IPS-18a (cell line): ENCODE measurements at regions not wholly inside any gene's neighbourhood (a gene's known extent, or its start where the extent isn't known, plus 50 kb on each side); places are given as distances from the start of the nearest gene placed in this dataset.

Source experiments
- H3K27ac ChIP-seq: one replicate; pipeline ENCODE4 v1.5.1; 2013; ENCODE audit warnings: low read length
- H3K27me3 ChIP-seq: one replicate; pipeline ENCODE4 v1.6.1; 2013; ENCODE audit warnings: mild to moderate bottlenecking, low read length; ENCODE audit not compliant: control insufficient read depth, insufficient read depth
- H3K36me3 ChIP-seq: one replicate; pipeline ENCODE4 v1.6.1; 2013; ENCODE audit warnings: low read depth, low read length; ENCODE audit not compliant: control insufficient read depth
- H3K4me1 ChIP-seq: one replicate; pipeline ENCODE4 v1.6.1; 2013; ENCODE audit warnings: low read depth, low read length; ENCODE audit not compliant: control insufficient read depth
- H3K4me3 ChIP-seq: one replicate; pipeline ENCODE4 v1.5.1; 2013; ENCODE audit warnings: low read length
- H3K9ac ChIP-seq: one replicate; pipeline ENCODE4 v1.6.1; 2013; ENCODE audit warnings: mild to moderate bottlenecking, low read length, moderate library complexity
- H3K9me3 ChIP-seq: one replicate; pipeline ENCODE4 v1.6.1; 2013; ENCODE audit warnings: low read depth, low read length; ENCODE audit not compliant: control insufficient read depth

DNA sequence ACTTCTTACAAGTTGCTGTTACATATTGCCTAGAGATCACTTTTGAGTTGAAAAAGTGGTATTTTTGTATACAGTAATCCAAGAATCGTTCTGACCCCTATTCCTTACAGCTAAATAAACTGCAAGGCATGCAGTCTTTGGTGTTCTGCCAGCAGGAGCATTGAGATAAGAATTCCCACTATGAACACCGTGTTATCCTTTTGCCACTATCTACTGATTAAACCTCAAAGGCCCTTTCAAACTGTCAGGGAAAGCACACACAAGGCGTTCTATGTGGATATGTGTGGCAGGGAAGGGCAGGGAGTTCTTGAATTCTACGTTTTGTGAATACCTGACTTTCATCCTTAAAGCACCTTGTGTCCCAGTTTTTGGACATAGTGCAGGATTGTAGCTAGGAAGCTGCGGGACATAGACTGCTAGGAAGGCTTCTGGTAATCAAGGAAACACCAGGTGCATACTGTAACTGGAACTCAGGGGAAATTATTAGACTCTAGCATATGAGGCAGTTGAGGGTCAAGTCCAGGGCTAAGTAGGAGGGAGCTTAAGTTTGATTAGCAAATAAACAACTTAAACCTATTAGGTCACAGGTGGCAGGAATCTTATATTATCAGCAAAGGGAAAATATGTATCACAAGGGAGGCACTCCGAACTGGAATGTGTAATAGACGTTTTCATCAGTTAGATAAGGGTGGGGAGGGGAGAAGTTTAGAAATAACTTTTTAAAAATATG lies 506.6 kb downstream of the RNF144B start:
- H3K9me3 ChIP-seq = no peaks in the 10 kb centered on the region
- no peaks in the 10 kb centered on the region for H3K4me1 ChIP-seq
- H3K27me3 ChIP-seq = no peaks in the 10 kb centered on the region
- H3K9ac ChIP-seq = no peak overlapping the region
- H3K4me3 ChIP-seq = no peak overlapping the region
- H3K36me3 ChIP-seq = no peaks in the 10 kb centered on the region
- H3K27ac ChIP-seq = no peak overlapping the region

- Histone ChIP-seq H3K9ac (no peak overlapping the region), H3K4me1 (no peaks in the 10 kb centered on the region), H3K27me3 (no peaks in the 10 kb centered on the region), H3K36me3 (no peaks in the 10 kb centered on the region), H3K27ac (no peak overlapping the region), H3K9me3 (no peaks in the 10 kb centered on the region), H3K4me3 (no peak overlapping the region)
These were observed 510.2 kb downstream of the RNF144B start for GRCh38 chr6:18897350-18897749.

DNA sequence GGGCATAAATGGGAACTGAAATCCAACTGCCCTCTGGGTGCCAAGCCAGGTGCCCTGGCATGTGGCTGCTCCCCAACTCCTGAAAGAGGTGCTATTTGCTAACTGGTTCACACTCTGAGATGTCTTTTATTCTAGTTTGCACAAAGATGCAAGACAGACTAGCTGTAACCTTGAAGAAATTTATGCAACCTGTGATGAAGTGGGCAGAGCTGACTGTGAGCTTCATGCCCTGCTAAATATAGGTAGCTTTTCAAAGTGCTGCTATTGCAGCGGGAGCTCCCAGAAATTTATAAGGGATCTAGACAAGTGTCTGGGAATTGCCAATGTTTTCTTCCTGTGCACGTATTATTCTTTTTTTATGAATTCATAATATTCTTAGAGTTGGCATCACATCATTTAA lies 517.5 kb downstream of the RNF144B start:
- Histone ChIP-seq H3K27ac (no peak overlapping the region), H3K4me3 (no peak overlapping the region), H3K9me3 (no peaks in the 10 kb centered on the region), H3K36me3 (no peaks in the 10 kb centered on the region), H3K4me1 (no peaks in the 10 kb centered on the region), H3K9ac (no peak overlapping the region), H3K27me3 (no peaks in the 10 kb centered on the region)

DNA sequence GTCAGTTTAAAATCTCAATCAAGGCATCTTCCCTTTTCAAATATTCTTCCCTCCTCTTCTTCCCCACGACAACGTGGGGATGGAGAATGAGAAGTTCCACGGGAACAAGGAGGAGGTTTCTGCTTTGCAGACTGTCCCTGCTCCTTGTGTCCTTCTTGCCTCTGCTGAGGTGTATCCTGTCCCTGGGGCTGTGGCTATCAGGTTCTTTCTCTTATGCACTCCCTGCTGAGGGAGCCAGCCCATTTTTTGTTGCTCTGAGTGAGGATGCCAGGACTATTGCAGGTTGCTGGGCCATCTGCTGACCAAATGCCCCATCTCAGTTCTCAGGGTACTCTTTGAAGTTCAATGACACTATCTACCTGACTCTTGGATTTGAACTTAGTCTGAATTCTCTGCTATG lies 533.6 kb downstream of the RNF144B start:
- no peaks in the 10 kb centered on the region for H3K36me3 ChIP-seq
- no peaks in the 10 kb centered on the region for H3K27me3 ChIP-seq
- H3K9me3 ChIP-seq = no peaks in the 10 kb centered on the region
- H3K27ac ChIP-seq = no peak overlapping the region
- H3K9ac ChIP-seq = no peak overlapping the region
- peaks cover 4% of the 10 kb centered on the region for H3K4me1 ChIP-seq
- no peak overlapping the region for H3K4me3 ChIP-seq

DNA sequence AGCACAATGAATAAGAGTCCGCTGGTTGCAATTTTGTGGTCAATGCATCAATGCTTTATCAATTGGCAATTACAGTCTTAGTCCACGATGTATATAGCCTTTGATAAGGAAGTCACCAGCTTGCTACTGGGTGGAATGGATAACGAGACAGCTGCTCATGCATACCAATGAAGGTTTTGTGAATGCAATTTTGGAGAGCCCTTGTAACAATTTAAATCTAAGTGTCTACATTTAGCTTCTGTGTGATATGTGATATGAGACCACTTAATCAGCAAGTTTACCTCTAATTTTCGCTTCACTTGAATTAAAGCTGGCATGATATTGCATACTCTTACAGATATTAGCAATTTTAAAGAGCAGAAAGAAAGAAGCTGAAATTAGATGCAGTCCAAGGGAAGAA lies 543.9 kb downstream of the RNF144B start:
- H3K27ac ChIP-seq = no peak overlapping the region

GRCh38 chr6:18958146-18958545 lies 571.0 kb downstream of the RNF144B start:
- Histone ChIP-seq H3K9ac (no peak overlapping the region), H3K36me3 (no peaks in the 10 kb centered on the region), H3K27me3 (no peaks in the 10 kb centered on the region)

More for the DNA sequence above, 543.9 kb downstream of the RNF144B start:
- H3K36me3 ChIP-seq = no peaks in the 10 kb centered on the region
- no peaks in the 10 kb centered on the region for H3K4me1 ChIP-seq
- H3K9ac ChIP-seq = no peak overlapping the region
- no peak overlapping the region for H3K4me3 ChIP-seq
- H3K9me3 ChIP-seq = no peaks in the 10 kb centered on the region
- H3K27me3 ChIP-seq = no peaks in the 10 kb centered on the region

GRCh38 chr6:18961566-18961965 lies 574.4 kb downstream of the RNF144B start:
- Histone ChIP-seq H3K36me3 (no peaks in the 10 kb centered on the region), H3K27me3 (no peaks in the 10 kb centered on the region), H3K9me3 (no peaks in the 10 kb centered on the region), H3K9ac (no peak overlapping the region), H3K4me3 (no peak overlapping the region), H3K4me1 (no peaks in the 10 kb centered on the region), H3K27ac (no peak overlapping the region)

More at GRCh38 chr6:18958146-18958545, 571.0 kb downstream of the RNF144B start:
- H3K9me3 ChIP-seq = no peaks in the 10 kb centered on the region
- no peaks in the 10 kb centered on the region for H3K4me1 ChIP-seq
- no peak overlapping the region for H3K27ac ChIP-seq
- no peak overlapping the region for H3K4me3 ChIP-seq

GRCh38 chr6:18962361-18962905 lies 575.3 kb downstream of the RNF144B start:
- no peaks in the 10 kb centered on the region for H3K4me1 ChIP-seq
- H3K4me3 ChIP-seq = no peak overlapping the region

GRCh38 chr6:18963439-18963838 lies 576.3 kb downstream of the RNF144B start:
- Histone ChIP-seq H3K36me3 (no peaks in the 10 kb centered on the region), H3K9me3 (no peaks in the 10 kb centered on the region), H3K27ac (no peak overlapping the region), H3K4me3 (no peak overlapping the region), H3K9ac (no peak overlapping the region), H3K4me1 (no peaks in the 10 kb centered on the region), H3K27me3 (no peaks in the 10 kb centered on the region)

More at GRCh38 chr6:18962361-18962905, 575.3 kb downstream of the RNF144B start:
- no peaks in the 10 kb centered on the region for H3K9me3 ChIP-seq
- no peaks in the 10 kb centered on the region for H3K36me3 ChIP-seq
- H3K27ac ChIP-seq = no peak overlapping the region
- no peak overlapping the region for H3K9ac ChIP-seq
- H3K27me3 ChIP-seq = no peaks in the 10 kb centered on the region

DNA sequence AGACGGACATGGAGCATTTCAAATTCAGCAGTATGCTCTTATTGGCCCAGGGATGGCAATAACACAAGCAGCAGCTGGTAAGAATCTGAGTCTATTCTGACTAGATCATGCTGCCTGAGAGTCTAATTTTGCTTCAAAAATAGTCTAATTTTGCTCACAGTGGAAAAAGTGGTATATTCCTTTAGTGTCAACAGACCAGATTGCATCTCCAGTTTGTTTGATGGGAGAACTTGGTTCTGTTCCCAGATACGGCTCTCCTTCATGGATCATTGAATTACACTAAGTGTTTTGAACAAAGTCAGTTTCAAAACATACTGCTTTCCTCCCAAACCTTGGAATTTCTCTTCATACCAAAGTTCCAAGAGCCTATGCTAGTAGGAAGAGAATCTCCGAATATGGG lies 586.1 kb downstream of the RNF144B start:
- Histone ChIP-seq H3K36me3 (no peaks in the 10 kb centered on the region), H3K27ac (no peak overlapping the region), H3K4me3 (no peak overlapping the region), H3K9me3 (no peaks in the 10 kb centered on the region), H3K4me1 (peaks cover 7% of the 10 kb centered on the region), H3K27me3 (no peaks in the 10 kb centered on the region), H3K9ac (no peak overlapping the region)

DNA sequence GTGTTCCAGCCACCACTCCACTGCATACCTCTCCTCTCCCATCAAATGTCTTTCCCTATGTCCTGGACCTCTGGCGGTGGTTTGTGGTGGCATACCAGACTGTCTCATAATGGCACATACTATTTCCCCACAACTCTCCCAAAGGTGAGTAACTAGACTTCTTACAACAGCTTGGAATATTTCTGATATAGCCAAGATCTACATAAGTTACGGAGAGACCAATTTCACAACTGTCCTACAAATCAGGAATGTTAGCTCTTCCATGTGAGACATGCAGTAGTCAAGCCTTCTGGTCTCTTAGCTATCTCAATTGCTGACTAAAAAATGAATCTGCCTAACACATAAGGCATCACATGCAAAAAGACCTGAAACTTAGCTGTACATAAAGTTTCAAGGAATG lies 588.9 kb downstream of the RNF144B start:
- Histone ChIP-seq H3K27ac (no peak overlapping the region), H3K4me1 (peaks cover 10% of the 10 kb centered on the region), H3K27me3 (no peaks in the 10 kb centered on the region), H3K9ac (no peak overlapping the region), H3K9me3 (no peaks in the 10 kb centered on the region), H3K4me3 (no peak overlapping the region), H3K36me3 (no peaks in the 10 kb centered on the region)

GRCh38 chr6:18976966-18977365 lies 589.8 kb downstream of the RNF144B start:
- no peaks in the 10 kb centered on the region for H3K36me3 ChIP-seq
- H3K27me3 ChIP-seq = no peaks in the 10 kb centered on the region
- H3K4me3 ChIP-seq = no peak overlapping the region
- H3K9me3 ChIP-seq = no peaks in the 10 kb centered on the region
- H3K4me1 ChIP-seq = peaks cover 10% of the 10 kb centered on the region
- no peak overlapping the region for H3K9ac ChIP-seq
- no peak overlapping the region for H3K27ac ChIP-seq
